ENCODE measurements at regions not wholly inside any gene's neighbourhood (a gene's known extent, or its start where the extent isn't known, plus 50 kb on each side); places are given as distances from the start of the nearest gene placed in this dataset.

DNA sequence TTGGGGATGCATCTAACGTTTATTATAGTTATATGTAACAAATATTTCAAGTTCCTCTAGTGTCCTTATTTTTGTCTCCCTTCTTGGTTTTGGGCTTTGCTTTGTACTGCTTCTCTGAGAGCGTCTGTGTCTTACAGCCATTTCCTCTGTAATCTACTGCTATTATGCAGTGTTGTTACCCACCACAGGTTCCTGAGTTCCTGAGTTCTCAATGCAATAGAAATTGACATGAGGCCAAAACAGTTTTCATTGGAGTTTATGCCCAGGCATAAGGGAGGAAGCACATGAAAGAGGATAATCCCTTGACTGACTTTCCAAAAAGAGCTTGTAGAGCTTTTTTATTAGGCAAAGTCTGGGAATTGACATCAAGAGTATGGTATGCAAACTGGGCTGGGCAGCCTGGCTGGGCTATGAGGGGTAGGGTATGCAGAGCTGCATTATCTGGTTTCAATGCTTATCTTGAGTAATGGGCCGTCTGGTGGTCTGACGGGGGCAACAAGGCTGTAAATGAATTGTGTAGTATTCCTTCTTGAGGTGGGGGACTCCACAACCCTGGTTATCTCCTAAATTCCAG is 722.5 kb upstream of the ATXN7L3B start (continued):
- TF ChIP-seq, protein P1, sequence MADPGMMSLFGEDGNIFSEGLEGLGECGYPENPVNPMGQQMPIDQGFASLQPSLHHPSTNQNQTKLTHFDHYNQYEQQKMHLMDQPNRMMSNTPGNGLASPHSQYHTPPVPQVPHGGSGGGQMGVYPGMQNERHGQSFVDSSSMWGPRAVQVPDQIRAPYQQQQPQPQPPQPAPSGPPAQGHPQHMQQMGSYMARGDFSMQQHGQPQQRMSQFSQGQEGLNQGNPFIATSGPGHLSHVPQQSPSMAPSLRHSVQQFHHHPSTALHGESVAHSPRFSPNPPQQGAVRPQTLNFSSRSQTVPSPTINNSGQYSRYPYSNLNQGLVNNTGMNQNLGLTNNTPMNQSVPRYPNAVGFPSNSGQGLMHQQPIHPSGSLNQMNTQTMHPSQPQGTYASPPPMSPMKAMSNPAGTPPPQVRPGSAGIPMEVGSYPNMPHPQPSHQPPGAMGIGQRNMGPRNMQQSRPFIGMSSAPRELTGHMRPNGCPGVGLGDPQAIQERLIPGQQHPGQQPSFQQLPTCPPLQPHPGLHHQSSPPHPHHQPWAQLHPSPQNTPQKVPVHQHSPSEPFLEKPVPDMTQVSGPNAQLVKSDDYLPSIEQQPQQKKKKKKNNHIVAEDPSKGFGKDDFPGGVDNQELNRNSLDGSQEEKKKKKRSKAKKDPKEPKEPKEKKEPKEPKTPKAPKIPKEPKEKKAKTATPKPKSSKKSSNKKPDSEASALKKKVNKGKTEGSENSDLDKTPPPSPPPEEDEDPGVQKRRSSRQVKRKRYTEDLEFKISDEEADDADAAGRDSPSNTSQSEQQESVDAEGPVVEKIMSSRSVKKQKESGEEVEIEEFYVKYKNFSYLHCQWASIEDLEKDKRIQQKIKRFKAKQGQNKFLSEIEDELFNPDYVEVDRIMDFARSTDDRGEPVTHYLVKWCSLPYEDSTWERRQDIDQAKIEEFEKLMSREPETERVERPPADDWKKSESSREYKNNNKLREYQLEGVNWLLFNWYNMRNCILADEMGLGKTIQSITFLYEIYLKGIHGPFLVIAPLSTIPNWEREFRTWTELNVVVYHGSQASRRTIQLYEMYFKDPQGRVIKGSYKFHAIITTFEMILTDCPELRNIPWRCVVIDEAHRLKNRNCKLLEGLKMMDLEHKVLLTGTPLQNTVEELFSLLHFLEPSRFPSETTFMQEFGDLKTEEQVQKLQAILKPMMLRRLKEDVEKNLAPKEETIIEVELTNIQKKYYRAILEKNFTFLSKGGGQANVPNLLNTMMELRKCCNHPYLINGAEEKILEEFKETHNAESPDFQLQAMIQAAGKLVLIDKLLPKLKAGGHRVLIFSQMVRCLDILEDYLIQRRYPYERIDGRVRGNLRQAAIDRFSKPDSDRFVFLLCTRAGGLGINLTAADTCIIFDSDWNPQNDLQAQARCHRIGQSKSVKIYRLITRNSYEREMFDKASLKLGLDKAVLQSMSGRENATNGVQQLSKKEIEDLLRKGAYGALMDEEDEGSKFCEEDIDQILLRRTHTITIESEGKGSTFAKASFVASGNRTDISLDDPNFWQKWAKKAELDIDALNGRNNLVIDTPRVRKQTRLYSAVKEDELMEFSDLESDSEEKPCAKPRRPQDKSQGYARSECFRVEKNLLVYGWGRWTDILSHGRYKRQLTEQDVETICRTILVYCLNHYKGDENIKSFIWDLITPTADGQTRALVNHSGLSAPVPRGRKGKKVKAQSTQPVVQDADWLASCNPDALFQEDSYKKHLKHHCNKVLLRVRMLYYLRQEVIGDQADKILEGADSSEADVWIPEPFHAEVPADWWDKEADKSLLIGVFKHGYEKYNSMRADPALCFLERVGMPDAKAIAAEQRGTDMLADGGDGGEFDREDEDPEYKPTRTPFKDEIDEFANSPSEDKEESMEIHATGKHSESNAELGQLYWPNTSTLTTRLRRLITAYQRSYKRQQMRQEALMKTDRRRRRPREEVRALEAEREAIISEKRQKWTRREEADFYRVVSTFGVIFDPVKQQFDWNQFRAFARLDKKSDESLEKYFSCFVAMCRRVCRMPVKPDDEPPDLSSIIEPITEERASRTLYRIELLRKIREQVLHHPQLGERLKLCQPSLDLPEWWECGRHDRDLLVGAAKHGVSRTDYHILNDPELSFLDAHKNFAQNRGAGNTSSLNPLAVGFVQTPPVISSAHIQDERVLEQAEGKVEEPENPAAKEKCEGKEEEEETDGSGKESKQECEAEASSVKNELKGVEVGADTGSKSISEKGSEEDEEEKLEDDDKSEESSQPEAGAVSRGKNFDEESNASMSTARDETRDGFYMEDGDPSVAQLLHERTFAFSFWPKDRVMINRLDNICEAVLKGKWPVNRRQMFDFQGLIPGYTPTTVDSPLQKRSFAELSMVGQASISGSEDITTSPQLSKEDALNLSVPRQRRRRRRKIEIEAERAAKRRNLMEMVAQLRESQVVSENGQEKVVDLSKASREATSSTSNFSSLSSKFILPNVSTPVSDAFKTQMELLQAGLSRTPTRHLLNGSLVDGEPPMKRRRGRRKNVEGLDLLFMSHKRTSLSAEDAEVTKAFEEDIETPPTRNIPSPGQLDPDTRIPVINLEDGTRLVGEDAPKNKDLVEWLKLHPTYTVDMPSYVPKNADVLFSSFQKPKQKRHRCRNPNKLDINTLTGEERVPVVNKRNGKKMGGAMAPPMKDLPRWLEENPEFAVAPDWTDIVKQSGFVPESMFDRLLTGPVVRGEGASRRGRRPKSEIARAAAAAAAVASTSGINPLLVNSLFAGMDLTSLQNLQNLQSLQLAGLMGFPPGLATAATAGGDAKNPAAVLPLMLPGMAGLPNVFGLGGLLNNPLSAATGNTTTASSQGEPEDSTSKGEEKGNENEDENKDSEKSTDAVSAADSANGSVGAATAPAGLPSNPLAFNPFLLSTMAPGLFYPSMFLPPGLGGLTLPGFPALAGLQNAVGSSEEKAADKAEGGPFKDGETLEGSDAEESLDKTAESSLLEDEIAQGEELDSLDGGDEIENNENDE (IDR thresholded peaks at IDR 0.05; ENCODE audit: insufficient replicate concordance, low read length), result no peak
- TF ChIP-seq SRF (IDR thresholded peaks at IDR 0.05; ENCODE audit: low read depth, low read length) (no peak), BCL11A (IDR thresholded peaks at IDR 0.05; ENCODE audit: low read depth in 2 of 2, low read length in 2 of 2) (no peak)

Data from H1 (cell line).